ENCODE measurements at regions not wholly inside any gene's neighbourhood (a gene's known extent, or its start where the extent isn't known, plus 50 kb on each side); places are given as distances from the start of the nearest gene placed in this dataset.

GRCh38 chr15:26013981-26014380 lies 150.9 kb upstream of the ATP10A start:
- CTCF ChIA-PET, result no interaction called here
- H3K9me3 ChIP-seq (ENCODE audit: control insufficient read depth, insufficient read depth, low read depth, low read length), result no peaks in the 10 kb centered on the region
- TF ChIP-seq ZNF2 (tag by site-specific recombination; IDR thresholded peaks at IDR 0.05), result no peak
- TF ChIP-seq SP7 (tag by site-specific recombination; IDR thresholded peaks at IDR 0.05), result no peak
- no peak for TF ChIP-seq ZNF626 (tag by site-specific recombination; IDR thresholded peaks at IDR 0.05)
- POLR2A ChIA-PET, result no interaction called here
- no peaks in the 10 kb centered on the region for H3K36me3 ChIP-seq (ENCODE audit: control insufficient read depth in 2 of 2, insufficient read depth in 1 of 2, low read length in 2 of 2)
- H3K27ac ChIP-seq (ENCODE audit: extremely low read depth, low read depth, low read length), result no peak overlapping the region
- H3K4me3 ChIP-seq (ENCODE audit: low read depth, low read length), result no peak overlapping the region
- H3K4me1 ChIP-seq (ENCODE audit: control insufficient read depth, insufficient read depth, low read length), result no peaks in the 10 kb centered on the region

- ChIA-PET CTCF (no interaction called here), POLR2A (no interaction called here)
- Histone ChIP-seq H3K4me3 (ENCODE audit: low read depth, low read length) (no peak overlapping the region), H3K9me3 (ENCODE audit: control insufficient read depth, insufficient read depth, low read depth, low read length) (no peaks in the 10 kb centered on the region), H3K36me3 (ENCODE audit: control insufficient read depth in 2 of 2, insufficient read depth in 1 of 2, low read length in 2 of 2) (no peaks in the 10 kb centered on the region), H3K4me1 (ENCODE audit: control insufficient read depth, insufficient read depth, low read length) (no peaks in the 10 kb centered on the region), H3K27ac (ENCODE audit: extremely low read depth, low read depth, low read length) (no peak overlapping the region)
- TF ChIP-seq ZNF707 (tag by site-specific recombination; IDR thresholded peaks at IDR 0.05) (no peak), OVOL3 (tag by site-specific recombination; IDR thresholded peaks at IDR 0.05) (no peak), PATZ1 (tag by site-specific recombination; IDR thresholded peaks at IDR 0.05) (no peak), ZNF169 (tag by site-specific recombination; IDR thresholded peaks at IDR 0.05) (no peak), PBX3 (CRISPR knock-in tag; IDR thresholded peaks at IDR 0.05) (no peak), ZNF837 (tag by site-specific recombination; IDR thresholded peaks at IDR 0.05) (no peak), SETDB1 (IDR thresholded peaks at IDR 0.05; ENCODE audit: insufficient read length, low read length) (no peak), PRDM4 (tag by site-specific recombination; IDR thresholded peaks at IDR 0.05) (no peak), ZNF391 (tag by site-specific recombination; IDR thresholded peaks at IDR 0.05; ENCODE audit: borderline replicate concordance, low read depth) (no peak), ZNF354C (tag by site-specific recombination; IDR thresholded peaks at IDR 0.05; ENCODE audit: borderline replicate concordance, low read depth) (no peak), ZNF416 (tag by site-specific recombination; IDR thresholded peaks at IDR 0.05) (no peak), BCL6B (tag by site-specific recombination; IDR thresholded peaks at IDR 0.05) (no peak), ZNF629 (tag by site-specific recombination; IDR thresholded peaks at IDR 0.05) (no peak)
- TF ChIP-seq, protein P1, sequence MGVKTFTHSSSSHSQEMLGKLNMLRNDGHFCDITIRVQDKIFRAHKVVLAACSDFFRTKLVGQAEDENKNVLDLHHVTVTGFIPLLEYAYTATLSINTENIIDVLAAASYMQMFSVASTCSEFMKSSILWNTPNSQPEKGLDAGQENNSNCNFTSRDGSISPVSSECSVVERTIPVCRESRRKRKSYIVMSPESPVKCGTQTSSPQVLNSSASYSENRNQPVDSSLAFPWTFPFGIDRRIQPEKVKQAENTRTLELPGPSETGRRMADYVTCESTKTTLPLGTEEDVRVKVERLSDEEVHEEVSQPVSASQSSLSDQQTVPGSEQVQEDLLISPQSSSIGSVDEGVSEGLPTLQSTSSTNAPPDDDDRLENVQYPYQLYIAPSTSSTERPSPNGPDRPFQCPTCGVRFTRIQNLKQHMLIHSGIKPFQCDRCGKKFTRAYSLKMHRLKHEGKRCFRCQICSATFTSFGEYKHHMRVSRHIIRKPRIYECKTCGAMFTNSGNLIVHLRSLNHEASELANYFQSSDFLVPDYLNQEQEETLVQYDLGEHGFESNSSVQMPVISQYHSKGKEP (tag by site-specific recombination; IDR thresholded peaks at IDR 0.05), result no peak
- TF ChIP-seq, protein P2, sequence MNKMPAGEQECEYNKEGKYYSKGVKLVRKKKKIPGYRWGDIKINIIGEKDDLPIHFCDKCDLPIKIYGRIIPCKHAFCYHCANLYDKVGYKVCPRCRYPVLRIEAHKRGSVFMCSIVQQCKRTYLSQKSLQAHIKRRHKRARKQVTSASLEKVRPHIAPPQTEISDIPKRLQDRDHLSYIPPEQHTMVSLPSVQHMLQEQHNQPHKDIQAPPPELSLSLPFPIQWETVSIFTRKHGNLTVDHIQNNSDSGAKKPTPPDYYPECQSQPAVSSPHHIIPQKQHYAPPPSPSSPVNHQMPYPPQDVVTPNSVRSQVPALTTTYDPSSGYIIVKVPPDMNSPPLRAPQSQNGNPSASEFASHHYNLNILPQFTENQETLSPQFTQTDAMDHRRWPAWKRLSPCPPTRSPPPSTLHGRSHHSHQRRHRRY (tag by site-specific recombination; IDR thresholded peaks at IDR 0.05), result no peak
- TF ChIP-seq, protein P3, sequence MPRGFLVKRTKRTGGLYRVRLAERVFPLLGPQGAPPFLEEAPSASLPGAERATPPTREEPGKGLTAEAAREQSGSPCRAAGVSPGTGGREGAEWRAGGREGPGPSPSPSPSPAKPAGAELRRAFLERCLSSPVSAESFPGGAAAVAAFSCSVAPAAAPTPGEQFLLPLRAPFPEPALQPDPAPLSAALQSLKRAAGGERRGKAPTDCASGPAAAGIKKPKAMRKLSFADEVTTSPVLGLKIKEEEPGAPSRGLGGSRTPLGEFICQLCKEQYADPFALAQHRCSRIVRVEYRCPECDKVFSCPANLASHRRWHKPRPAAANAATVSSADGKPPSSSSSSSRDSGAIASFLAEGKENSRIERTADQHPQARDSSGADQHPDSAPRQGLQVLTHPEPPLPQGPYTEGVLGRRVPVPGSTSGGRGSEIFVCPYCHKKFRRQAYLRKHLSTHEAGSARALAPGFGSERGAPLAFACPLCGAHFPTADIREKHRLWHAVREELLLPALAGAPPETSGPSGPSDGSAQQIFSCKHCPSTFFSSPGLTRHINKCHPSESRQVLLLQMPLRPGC (tag by site-specific recombination; IDR thresholded peaks at IDR 0.05), result no peak
- TF ChIP-seq, protein P4, sequence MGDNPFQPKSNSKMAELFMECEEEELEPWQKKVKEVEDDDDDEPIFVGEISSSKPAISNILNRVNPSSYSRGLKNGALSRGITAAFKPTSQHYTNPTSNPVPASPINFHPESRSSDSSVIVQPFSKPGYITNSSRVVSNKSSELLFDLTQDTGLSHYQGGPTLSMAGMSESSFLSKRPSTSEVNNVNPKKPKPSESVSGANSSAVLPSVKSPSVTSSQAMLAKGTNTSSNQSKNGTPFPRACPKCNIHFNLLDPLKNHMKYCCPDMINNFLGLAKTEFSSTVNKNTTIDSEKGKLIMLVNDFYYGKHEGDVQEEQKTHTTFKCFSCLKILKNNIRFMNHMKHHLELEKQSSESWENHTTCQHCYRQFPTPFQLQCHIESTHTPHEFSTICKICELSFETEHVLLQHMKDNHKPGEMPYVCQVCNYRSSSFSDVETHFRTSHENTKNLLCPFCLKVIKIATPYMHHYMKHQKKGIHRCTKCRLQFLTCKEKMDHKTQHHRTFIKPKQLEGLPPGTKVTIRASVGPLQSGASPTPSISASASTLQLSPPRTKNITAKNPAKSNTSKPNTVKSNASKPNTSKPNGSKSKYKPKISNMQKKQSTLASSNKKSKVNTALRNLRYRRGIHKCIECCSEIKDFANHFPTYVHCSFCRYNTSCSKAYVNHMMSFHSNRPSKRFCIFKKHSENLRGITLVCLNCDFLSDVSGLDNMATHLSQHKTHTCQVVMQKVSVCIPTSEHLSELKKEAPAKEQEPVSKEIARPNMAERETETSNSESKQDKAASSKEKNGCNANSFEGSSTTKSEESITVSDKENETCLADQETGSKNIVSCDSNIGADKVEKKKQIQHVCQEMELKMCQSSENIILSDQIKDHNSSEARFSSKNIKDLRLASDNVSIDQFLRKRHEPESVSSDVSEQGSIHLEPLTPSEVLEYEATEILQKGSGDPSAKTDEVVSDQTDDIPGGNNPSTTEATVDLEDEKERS (tag by site-specific recombination; IDR thresholded peaks at IDR 0.05), result no peak
Measured at GRCh38 chr15:26011916-26012315, 148.8 kb upstream of the ATP10A start.

Measured in HEK293 (cell line).